Ovary (tissue), 3 donors: ENCODE measurements at regions not wholly inside any gene's neighbourhood (a gene's known extent, or its start where the extent isn't known, plus 50 kb on each side); places are given as distances from the start of the nearest gene placed in this dataset.

Experiments used
- CTCF ChIP-seq, 3 donors: fragments of 450-650 bp in 2 of 3; fragments of 200-600 bp in 1 of 3; IDR thresholded peaks; one replicate each; pipeline versions ENCODE4 v1.5.1 to v1.8.0; 2016 to 2022; ENCODE audit warnings: antibody characterized with exemption in 3 of 3, mild to moderate bottlenecking in 1 of 3
- EP300 ChIP-seq: sonication (generic); formaldehyde crosslinking; IDR thresholded peaks from one replicate; pipeline ENCODE4 v1.6.1; 2017; ENCODE audit warnings: antibody characterized with exemption
- POLR2A ChIP-seq: fragments of 450-650 bp; IDR thresholded peaks from one replicate; pipeline ENCODE4 v1.6.1; 2017; ENCODE audit warnings: antibody characterized with exemption, mild to moderate bottlenecking, moderate library complexity
- donor health status: DM: no; HTN: no; CAD: no.

GRCh38 chr7:27424231-27424630, 181.6 kb downstream of the EVX1 start:
- TF ChIP-seq CTCF (IDR thresholded peaks at IDR 0.05) = no peak
- TF ChIP-seq POLR2A = no peak
- no peak for TF ChIP-seq EP300
